Fibroblast of villous mesenchyme (primary cell): ENCODE measurements at regions not wholly inside any gene's neighbourhood (a gene's known extent, or its start where the extent isn't known, plus 50 kb on each side); places are given as distances from the start of the nearest gene placed in this dataset.

Source experiments
- DNase-seq: peaks from one replicate; pipeline ENCODE4 v3.0.0-alpha.2; 2010; ENCODE audit warnings: low read depth
- H3K4me3 ChIP-seq: 2 replicates; pipeline ENCODE4 v1.5.1; 2011; ENCODE audit warnings: low read depth, mild to moderate bottlenecking, low read length
- CTCF ChIP-seq: IDR thresholded peaks from 2 replicates; pipeline ENCODE4 v1.5.1; 2012; ENCODE audit warnings: low read depth, mild to moderate bottlenecking, low read length; ENCODE audit not compliant: insufficient read depth

GRCh38 chr3:74273555-74274402, 340.7 kb downstream of the CNTN3 start:
- no peak overlapping the region for H3K4me3 ChIP-seq
- DNase-seq = no peak
- TF ChIP-seq CTCF = no peak

- TF ChIP-seq CTCF = no peak
- H3K4me3 ChIP-seq = no peak overlapping the region
- DNase-seq = no peak
Measured at GRCh38 chr3:74273091-74273490, 341.4 kb downstream of the CNTN3 start.

- no peak overlapping the region for H3K4me3 ChIP-seq
- DNase-seq = peak; percentile 20
- TF ChIP-seq CTCF = no peak
Measured at GRCh38 chr3:74271541-74271940, 342.9 kb downstream of the CNTN3 start.

GRCh38 chr3:74269689-74270088, 344.8 kb downstream of the CNTN3 start:
- no peak overlapping the region for H3K4me3 ChIP-seq
- no peak for DNase-seq
- no peak for TF ChIP-seq CTCF

DNA sequence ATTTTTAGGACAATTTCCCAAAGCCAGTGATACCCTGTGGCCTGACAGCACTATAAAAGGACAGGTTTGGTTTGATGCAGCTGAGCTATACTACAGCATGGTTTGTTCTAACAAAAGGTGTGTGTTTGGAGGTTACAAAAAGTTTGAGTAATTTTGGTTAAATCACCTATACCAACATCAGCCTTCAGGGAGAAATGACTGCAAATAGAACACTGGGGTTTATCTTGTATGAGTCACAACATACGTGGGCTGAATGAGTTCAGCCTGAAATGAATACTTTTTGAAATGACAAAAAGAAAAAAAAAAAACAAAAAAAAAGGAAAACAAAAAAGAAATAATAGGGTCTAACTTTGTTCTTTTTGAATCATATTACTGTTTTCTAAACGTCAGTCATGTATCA, 345.7 kb downstream of the CNTN3 start:
- no peak overlapping the region for H3K4me3 ChIP-seq
- DNase-seq = no peak
- TF ChIP-seq CTCF = no peak

DNA sequence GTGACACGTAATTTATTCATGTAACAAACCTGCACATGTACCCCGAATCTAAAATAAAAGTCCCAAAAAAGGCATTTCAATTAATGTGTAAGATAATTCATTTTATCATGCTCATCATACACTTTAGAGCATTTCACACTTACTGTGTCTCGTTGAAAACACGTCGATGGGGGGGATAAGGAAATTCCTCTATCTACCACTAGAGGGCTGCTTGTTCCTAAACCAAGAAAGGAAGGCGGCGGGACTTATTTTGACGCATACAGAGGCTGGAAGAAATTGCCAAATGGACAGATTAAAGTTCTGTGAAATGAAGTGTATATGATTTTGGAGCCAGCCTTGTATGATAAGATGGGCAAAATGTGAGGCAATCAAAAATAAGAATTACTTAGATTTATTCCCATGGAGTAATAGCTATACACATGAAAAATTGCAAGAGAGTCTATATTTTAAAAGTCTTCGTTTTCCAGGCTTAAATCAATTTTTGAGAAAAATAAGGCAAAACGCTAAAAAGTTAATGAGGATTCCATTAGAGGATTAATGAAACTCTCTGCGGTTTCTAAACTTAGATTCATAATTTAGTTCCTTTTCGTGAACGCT, 346.8 kb downstream of the CNTN3 start:
- TF ChIP-seq CTCF = peak; percentile 78
- DNase-seq = peak; percentile 56

More for the DNA sequence above, 346.8 kb downstream of the CNTN3 start:
- H3K4me3 ChIP-seq = no peak overlapping the region
